ENCODE measurements at regions not wholly inside any gene's neighbourhood (a gene's known extent, or its start where the extent isn't known, plus 50 kb on each side); places are given as distances from the start of the nearest gene placed in this dataset.
"Not testable (repeated sequence)": the region's sequence is repeated elsewhere in the genome, so short reads cannot be mapped to it uniquely, and the experiment has no call there.

DNA sequence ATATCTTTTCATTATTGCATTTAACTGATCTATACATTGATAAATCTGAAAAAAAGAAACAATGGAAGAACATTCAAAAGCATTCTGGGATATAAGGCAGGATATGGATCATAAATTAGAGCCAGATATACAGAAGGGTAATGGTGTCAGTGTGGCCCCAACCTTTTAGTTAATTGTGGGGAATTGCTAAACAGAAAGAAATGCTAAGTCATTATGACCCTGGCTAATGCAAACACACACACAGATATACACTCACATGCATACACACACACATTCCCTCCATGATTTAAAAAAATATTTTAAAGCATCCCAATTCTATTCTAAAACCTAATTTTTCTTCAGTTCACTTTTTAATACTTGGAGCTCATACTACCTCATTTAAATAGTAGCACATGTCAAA lies 404.5 kb downstream of the BCAT1 start:
- no peak for DNase-seq (ENCODE audit: low read depth, low spot score)
- no peak overlapping the region for H3K4me3 ChIP-seq (ENCODE audit: low read length)

DNA sequence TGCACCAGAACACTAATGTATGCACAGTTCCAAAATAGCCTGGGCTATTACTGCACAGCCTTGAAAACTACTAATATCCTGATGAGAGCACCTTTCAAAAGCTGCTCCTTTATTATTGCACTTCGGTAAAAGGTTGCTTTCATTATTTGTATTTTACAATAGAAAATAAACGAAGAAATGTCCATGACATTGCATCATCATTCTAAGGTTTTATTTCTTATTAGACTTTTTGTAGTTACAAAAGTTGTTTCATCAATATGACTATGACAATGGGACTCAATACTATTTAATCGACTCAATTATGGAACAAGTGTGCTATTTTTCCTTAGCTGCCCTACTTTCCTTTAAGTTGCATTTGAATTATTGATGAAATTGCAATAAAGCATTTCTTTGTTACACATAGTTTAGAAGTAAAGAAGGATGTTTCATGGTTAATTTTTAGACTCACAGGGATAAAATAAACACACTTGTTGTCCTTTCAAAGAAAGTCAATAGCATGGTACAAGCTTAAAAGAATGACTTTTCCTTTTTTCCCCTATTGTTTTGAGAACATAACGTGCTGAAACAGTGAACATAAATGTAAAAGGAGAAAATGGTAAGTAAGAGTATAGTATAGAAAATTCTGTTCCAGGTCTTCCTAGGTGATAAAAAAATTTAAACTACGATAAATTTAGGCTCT lies 407.6 kb downstream of the BCAT1 start:
- no peak for DNase-seq (ENCODE audit: low read depth, low spot score)
- no peak overlapping the region for H3K4me3 ChIP-seq (ENCODE audit: low read length)

DNA sequence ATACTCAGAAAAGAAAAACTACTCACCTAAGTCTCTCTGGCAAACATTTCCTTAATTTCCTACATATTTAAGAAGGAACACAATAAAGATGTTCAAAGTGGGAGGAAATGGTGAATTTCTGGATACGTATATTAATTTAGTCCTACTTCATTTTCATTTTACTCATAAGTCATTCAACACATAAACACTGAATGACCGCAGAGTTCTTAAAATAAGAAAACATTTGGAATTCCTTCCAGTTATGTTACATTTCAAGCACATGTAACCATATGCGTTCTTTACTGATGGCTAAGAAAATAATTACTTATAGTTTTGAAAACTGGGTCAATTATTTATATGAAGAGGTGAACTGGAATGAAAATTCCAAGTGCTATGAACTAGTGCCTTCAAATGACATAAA lies 409.3 kb downstream of the BCAT1 start:
- DNase-seq (ENCODE audit: low read depth, low spot score): no peak
- H3K4me3 ChIP-seq (ENCODE audit: low read length): no peak overlapping the region

DNA sequence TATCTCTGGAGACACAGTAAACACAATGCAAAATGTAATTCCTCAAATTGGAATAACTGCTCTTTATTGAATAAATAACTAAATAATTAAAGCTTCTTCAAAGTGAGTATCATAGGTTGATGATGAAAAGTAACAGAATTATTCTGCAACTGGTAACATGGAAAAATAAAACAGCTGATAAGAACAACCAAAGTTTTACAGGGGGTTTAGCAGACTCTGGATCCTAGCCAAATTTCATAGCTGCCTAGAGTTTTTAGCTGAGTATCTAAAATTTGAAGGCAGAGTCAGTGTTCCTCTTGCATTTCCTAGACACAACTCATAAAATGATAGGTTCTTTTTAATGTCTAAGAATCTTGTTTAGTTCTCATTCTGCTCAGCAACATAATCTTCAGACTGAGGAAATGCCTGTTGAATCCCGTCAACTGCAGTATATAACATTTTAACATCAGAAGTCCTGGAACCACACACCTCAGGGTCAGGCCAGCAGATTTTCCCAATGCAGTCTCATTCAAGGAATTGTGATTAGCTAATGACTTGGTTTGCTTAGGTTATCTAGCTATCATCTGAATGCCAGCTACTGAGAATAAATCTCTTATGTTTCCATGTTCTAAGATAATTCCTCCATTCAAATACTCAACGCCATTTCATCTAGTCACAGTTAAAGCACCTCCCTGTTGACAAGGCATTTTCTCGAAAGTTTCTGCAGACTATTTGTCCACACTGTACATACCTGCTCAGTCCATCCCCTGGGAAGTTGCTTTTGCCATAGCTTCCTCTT lies 411.6 kb downstream of the BCAT1 start:
- DNase-seq (ENCODE audit: low read depth, low spot score): no peak
- no peak overlapping the region for H3K4me3 ChIP-seq (ENCODE audit: low read length)

DNA sequence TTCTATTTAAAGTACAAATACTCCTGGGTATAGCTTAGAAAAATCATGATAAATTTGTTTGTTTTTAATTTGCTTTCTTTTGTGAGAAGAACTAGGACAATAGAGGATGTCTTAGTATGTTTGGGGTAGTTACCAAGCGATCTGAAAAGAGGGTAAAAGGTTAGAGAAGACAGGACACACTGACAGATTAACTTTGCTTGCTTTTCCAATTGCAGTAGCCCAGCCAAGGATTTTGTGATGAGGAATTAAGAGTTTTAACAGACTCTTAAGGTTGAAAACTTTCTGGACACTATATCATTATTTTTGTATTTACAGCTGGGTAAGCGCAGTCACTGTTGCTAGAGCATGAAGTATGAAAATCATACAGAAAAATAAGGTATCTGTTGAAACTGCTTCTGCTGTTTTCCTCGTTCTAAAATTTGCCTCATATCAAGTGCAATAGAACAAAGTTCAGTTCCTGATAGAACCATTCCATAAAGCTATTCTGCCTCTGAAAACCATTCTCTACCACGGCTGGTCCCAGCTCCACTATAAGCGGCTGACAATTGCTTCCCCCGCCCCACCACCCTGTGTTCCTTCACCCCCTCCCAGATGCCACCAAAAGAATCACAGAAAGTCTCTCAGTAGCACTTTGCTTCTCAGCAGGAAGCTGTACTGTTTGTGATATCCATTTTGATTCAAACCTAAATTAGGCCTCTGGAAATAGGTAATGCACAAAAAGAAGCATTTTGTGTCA lies 413.4 kb downstream of the BCAT1 start:
- DNase-seq (ENCODE audit: low read depth, low spot score): no peak
- H3K4me3 ChIP-seq (ENCODE audit: low read length): no peak overlapping the region

DNA sequence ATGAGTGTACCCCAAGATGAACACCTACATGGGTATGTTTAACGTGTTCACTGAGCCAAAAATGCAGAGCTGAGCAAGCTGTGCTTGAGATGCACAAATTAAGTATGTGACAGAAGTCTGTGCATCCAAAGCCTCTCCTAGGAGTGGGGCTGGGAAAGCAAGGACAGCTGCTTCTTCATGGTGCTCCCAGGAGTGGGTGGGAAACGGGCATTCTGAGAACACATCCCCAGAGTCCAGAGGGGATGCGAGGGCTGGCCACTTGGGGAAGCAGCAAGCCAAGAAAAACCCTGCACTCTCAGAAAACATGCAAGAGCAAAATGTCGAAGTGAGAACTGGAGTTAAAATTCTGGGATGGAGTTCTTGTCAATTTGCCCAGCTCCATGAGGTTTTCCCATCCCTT lies 414.3 kb downstream of the BCAT1 start:
- H3K4me3 ChIP-seq (ENCODE audit: low read length): no peak overlapping the region
- no peak for DNase-seq (ENCODE audit: low read depth, low spot score)

DNA sequence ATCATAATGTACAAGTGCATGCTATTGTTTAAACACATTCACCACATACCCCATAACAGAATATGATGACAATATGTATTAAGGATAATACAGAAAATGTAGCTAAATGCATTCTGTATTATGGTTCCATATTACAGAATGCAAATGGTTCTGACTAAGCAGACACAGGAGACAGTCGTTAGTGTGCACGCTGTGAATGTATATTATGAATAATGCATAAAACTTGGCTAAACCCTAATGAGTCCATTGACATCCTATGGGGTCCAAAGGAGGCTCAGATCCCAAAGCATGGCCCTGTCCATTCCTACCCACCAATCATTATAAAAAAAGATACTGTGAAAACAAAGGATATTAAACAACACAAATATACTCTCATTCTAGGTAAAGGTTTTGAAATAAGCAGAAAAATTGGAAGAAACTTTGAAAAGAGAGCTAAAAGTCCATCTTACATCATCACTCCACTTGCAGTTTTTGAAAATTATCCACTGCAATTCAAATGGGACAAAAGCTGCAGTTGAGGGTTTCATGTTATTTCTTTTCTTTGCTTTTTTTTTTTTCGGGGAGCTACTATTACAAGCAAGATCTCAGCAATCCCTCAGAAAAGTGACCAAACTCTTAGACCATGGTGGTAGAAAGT lies 415.1 kb downstream of the BCAT1 start:
- no peak overlapping the region for H3K4me3 ChIP-seq (ENCODE audit: low read length)
- no peak for DNase-seq (ENCODE audit: low read depth, low spot score)

DNA sequence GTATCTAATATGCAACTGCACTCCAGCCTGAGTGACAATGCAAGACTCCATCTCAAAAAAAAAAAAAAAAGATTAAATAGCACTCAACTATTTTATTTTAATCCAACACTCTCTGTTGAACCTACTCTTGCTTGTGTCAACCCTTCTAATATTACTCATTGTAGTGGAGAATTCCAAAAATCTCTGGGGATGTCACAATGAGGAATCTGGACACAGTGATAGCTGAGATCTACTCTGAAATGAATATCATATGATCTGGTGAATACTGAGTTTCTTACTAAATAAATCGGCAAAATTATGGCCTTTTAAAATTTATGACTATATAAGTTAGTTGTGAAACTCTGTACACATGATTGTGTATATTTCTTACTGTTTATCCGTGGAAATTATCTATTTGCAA lies 418.2 kb downstream of the BCAT1 start:
- no peak for DNase-seq (ENCODE audit: low read depth, low spot score)
- H3K4me3 ChIP-seq (ENCODE audit: low read length): no peak overlapping the region

DNA sequence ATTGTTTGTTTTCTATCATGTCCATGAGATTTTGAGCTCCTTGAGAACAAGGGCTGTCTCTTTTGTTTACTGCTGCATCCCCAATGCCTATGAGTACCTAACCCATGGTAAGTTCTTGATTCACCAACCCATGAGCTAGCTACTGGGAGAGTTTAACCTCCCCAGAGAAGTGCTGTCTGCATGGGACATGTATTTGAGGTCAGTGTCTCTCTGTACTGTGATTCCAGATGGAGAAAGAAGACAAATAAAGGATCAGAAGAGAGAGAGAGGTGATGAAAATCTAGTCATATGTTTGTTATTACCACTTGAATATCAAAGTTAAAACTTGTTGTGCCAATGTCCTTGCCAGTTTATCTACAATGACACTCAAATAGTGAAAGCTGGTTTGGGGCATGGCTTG lies 421.8 kb downstream of the BCAT1 start:
- no peak for DNase-seq (ENCODE audit: low read depth, low spot score)

DNA sequence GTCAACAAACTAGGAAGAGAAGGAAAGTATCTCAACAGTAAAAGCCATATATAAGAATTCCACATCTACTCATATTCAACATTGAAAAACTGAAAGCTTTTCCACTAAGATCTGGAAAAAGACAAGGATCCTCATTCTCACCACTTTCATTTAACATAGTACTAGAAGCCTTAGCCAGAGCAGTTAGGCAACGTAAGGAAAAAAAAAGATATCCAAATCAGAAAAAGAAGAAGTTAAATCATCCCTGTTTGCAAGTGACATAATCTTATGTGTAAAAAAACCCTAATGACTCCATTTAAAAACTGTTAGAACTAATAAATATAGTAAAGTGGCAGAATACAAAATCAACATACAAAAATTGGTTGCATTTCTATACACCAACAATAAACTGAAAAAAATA lies 426.2 kb downstream of the BCAT1 start:
- no peak overlapping the region for H3K4me3 ChIP-seq (ENCODE audit: low read length)
- DNase-seq (ENCODE audit: low read depth, low spot score): no peak

More for the DNA sequence above, 421.8 kb downstream of the BCAT1 start:
- H3K4me3 ChIP-seq (ENCODE audit: low read length): no peak overlapping the region

DNA sequence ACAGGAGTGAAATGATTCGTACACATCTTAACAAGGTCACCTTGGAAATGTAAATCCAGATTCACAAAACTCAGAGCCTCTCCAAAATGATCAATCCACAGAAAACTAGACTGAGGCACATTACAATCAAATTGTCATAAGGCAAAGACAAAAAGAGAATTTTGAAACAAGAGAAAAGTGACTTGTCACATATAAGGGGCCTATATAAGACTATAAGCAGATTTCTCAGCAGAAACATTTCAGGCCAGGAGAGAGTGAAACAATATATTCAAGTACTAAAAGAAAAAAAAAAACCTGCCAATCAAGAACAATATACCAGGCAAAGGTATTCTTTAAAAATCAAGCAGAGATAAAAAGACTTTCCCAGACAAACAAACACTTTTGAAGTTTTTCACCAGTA lies 429.1 kb downstream of the BCAT1 start:
- no peak overlapping the region for H3K4me3 ChIP-seq (ENCODE audit: low read length)
- no peak for DNase-seq (ENCODE audit: low read depth, low spot score)

DNA sequence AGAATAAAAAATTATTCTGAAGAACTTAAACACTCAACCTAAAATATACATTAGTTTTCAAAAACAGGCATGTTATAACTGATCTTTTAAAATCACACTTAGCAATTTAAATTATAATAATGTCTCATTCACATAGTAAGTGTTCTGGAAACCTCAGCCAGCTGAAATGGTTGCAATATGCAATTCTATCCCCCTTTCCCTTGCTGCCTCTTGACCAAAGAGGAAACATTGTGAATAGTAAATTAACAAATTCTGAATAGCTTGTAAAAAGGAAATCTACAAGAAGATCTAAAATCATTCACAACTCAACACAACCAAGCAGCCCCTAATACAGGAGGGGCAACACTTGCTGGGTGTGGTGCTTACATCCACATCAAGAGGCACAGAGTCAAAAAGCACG lies 431.9 kb downstream of the BCAT1 start:
- DNase-seq (ENCODE audit: low read depth, low spot score): no peak

DNA sequence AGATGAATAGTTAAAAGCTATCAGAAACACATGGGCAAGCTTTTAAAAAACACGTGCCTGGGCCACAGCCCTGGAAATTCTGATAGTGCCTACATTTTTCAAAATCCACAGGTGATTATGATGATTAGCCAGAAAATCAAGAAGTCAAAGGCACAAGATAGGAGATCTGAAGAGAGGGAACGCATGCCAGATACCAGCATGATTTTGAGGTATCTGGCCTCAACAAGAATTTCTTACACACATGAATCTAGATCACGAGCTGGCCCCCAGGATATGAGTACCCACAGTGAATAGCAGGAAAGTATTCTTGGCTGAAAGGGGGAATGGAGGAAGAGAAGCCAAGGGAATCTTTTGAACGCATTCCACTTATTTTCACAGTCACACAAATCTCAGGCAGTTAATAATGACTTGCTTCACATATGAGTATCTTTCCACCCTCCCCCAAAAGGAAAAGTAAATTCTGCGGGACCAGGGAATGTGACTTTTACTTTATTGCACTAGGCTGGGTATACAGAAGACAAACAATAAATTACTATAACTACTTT lies 438.2 kb downstream of the BCAT1 start:
- H3K4me3 ChIP-seq (ENCODE audit: low read length): no peak overlapping the region
- no peak for DNase-seq (ENCODE audit: low read depth, low spot score)

More for the DNA sequence above, 431.9 kb downstream of the BCAT1 start:
- no peak overlapping the region for H3K4me3 ChIP-seq (ENCODE audit: low read length)

DNA sequence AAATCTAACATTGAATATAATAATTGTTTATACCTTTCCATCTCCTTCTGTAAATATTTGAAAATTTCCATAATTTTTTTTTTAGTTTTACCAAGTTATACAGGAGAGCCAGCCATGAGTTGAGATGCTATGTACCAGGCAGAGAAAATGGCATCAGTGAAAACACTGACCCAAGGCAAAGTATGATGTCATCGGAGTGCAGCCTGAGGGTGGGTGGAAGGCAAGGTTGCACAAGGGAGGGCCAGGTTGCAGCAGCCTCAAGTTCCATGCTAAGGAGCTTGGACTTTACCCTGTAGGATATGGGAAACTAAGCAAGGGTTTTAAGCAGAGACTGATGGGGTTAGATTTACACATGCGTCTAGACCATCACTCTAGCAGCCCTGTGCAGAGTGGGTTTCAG lies 441.1 kb downstream of the BCAT1 start:
- H3K4me3 ChIP-seq (ENCODE audit: low read length): no peak overlapping the region
- DNase-seq (ENCODE audit: low read depth, low spot score): no peak

DNA sequence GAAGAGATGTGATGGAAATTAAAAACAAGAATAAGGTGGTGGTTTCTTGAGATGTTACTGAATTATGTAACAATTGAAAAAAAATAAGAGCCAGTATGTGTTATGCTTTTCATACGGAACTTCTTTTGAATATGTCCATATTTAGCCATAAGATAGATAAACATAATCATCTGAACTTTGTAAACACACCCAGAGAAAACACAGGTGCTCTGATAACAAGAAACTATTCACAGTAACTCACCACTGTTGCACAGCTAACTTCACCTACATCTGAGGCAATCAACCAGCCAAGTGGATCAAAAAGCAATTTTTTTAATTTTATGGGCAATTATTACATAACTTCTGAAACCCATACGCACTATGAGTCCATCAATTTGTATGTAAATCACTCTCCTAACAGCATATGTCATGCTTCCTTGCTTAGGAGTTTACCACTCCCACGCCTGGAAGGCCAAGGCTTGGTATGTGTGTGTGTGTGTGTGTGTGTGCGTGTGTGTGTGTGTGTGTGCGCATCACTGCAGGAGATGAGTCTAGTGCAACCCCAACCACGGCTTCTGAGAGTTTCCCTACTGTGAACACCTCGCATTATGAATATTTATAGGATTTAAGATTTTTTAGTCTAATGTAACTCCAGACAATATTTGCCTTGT lies 443.4 kb downstream of the BCAT1 start:
- DNase-seq (ENCODE audit: low read depth, low spot score): no peak
- no peak overlapping the region for H3K4me3 ChIP-seq (ENCODE audit: low read length)

DNA sequence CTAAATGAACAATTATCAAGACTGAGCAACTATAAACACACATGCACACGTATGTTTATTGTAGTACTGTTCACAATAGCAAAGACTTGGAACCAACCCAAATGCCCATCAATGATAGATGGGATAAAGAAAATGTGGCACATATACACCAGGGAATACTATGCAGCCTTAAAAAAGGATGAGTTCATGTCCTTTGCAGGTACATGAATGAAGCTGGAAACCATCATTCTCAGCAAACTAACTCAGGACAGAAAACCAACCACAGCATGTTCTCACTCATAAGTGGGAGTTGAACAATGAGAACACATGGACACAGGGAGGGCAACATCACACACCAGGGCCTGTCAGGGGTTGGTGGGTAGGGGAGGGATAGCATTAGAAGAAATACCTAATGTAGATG lies 445.4 kb downstream of the BCAT1 start:
- not testable (repeated sequence) for H3K4me3 ChIP-seq (ENCODE audit: low read length); DNase-seq (ENCODE audit: low read depth, low spot score)

DNA sequence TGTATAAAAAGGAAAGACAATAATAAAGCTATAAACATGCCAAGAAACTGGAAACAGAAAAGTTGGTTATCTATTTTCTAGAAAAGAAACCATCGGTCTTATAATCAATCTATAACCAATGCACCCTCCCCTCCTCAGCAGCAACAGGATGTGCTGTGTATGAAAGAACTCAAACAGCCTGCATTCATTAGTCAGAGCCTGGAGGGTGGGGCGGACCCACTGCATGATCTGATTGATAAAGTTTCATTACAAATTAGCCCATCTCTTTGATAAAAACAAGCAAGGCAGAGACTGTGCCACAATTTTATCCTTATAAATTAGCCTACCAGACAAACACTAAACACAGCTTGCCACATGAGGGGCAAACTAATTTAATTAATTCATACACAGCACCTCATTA lies 448.1 kb downstream of the BCAT1 start:
- no peak for DNase-seq (ENCODE audit: low read depth, low spot score)
- H3K4me3 ChIP-seq (ENCODE audit: low read length): no peak overlapping the region

DNA sequence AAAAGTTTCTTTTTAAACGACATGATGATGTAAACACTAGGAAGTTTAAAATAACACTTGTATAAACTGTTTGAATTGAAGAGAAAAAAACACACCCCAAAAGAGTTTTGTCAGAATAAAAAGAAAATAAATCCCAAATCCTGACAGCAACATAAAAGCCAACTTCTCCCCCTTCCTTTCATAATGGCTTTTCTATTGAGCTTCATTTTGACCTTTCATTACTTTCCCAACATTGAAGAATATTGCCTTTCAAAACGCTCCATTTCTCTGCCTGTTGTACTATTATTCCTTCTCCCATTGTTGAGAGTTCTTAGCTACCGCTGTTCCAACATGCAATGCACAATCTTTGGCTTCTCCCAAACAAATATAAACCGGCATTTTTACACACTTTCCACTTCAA lies 448.5 kb downstream of the BCAT1 start:
- no peak overlapping the region for H3K4me3 ChIP-seq (ENCODE audit: low read length)
- DNase-seq (ENCODE audit: low read depth, low spot score): no peak
